Adrenal gland (tissue), 9 donors: ENCODE measurements at regions not wholly inside any gene's neighbourhood (a gene's known extent, or its start where the extent isn't known, plus 50 kb on each side); places are given as distances from the start of the nearest gene placed in this dataset.

Source experiments
- DNase-seq, 7 donors: peaks; one replicate each; pipeline ENCODE4 v3.0.0-alpha.2; 2019 to 2020
- H3K27ac ChIP-seq, 5 donors: fragments of 200-600 bp; sonication (generic) in 4 of 5; 1 replicate in 3 of 5; 2 replicates in 2 of 5; pipeline versions ENCODE4 v1.5.1 to v1.8.0; 2016 to 2020; ENCODE audit warnings: mild to moderate bottlenecking in 1 of 5
- H3K27me3 ChIP-seq: fragments of 200-600 bp; 2 replicates; pipeline ENCODE4 v1.8.0; 2021
- H3K36me3 ChIP-seq, 2 donors: fragments of 200-600 bp; replicated peaks in 1 of 2; 1 replicate in 1 of 2; 2 replicates in 1 of 2; pipeline versions ENCODE4 v1.5.1 to v1.8.0; 2018 to 2022
- H3K4me1 ChIP-seq, 2 donors: fragments of 200-600 bp; replicated peaks in 1 of 2; 1 replicate in 1 of 2; 2 replicates in 1 of 2; pipeline versions ENCODE4 v1.5.1 to v1.8.0; 2018 to 2021
- H3K4me3 ChIP-seq, 4 donors: fragments of 200-600 bp; sonication (generic) in 3 of 4; one replicate each; pipeline ENCODE4 v1.5.1; 2016 to 2018
- H3K9me3 ChIP-seq, 3 donors: fragments of 200-600 bp; sonication (generic) in 1 of 3; replicated peaks in 1 of 3; 1 replicate in 2 of 3; 2 replicates in 1 of 3; pipeline versions ENCODE4 v1.5.1 to v1.8.0; 2016 to 2021
- CTCF ChIP-seq, 6 experiments: fragments of 450-650 bp in 4 of 6; fragments of 200-600 bp in 2 of 6; sonication (generic) in 1 of 6; IDR thresholded peaks; 1 replicate in 5 of 6; 2 replicates in 1 of 6; pipeline versions ENCODE4 v1.5.1 to v1.8.0; 2016 to 2021; ENCODE audit warnings: antibody characterized with exemption in 6 of 6, mild to moderate bottlenecking in 2 of 6, moderate library complexity in 1 of 6
- POLR2A ChIP-seq, 2 donors: fragments of 450-650 bp; IDR thresholded peaks; one replicate each; pipeline ENCODE4 v1.6.1; 2017; ENCODE audit warnings: antibody characterized with exemption in 2 of 2, mild to moderate bottlenecking in 2 of 2, moderate library complexity in 1 of 2
- WGBS, 4 donors: extraction: QIAGEN DNeasy Blood & Tissue Kit in 2 of 4; methylation state at CpG; one replicate each; pipeline versions ENCODE4 v1.1.5 to v1.1.7; 2013 to 2017; 5-methylcytosine and 5-hydroxymethylcytosine counted together
- intact Hi-C, 2 donors: fragments of 100-400 bp; cut with DNase I; formaldehyde crosslinking; loops; one replicate each; pipeline versions ENCODE4 v1.14.1 to v1.15.0; 2022 to 2023
- donor health status: healthy with polysubstance abuse.
- donor health status: Bipolar disorder and iron deficiency.
- donor health status: DM: yes; HTN: yes; CAD: no.
- donor health status: DM: no; HTN: no; CAD: no.
- donor health status: DM: no; HTN: no; CAD: no.

DNA sequence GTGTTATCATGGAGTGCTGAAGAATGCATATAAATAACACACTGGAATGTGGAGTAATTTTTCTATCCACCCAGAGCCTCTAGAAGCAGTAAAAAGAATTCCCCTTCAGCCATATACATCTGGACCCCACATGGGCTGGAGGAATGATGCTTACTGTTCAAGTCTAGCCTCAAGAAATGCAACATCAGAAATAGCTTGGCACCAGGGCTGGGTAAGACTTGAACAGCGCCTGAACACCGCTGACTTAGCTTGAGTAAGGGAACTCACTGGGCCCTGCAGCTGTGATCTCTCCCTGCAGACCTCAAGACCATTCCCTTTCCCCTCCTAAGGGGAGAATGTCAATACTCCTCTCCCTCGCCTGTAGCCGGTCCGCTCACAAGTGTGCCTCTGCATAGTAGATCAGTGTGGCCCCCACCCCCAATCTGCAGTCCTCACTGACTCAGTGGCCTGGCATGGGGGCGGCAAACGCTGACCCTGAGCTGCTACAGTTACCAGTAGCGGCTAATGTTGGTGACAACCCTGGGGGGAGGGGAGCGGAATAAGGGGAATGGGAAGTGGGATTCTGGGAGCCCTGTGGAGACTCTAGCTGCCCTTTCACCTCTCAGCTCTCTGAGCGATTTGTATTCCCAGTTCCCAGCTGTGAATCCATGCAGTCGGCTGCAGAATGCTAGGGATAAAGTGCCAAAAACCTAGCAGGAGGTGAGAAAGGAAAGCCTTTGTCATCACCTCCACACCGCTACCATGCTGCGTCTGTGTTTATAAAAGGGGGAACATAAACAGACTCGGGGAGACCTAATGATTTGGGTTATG is 483.9 kb downstream of the DISC1 start:
- H3K4me3 ChIP-seq = no peak overlapping the region
- DNase-seq = no peak
- no peak overlapping the region for H3K27ac ChIP-seq
- H3K27me3 ChIP-seq = no peaks in the 10 kb centered on the region
- TF ChIP-seq CTCF (IDR thresholded peaks at IDR 0.05) = no peak
- TF ChIP-seq POLR2A (IDR thresholded peaks at IDR 0.05) = no peak
- no peaks in the 10 kb centered on the region for H3K36me3 ChIP-seq
- H3K4me1 ChIP-seq = no peaks in the 10 kb centered on the region
- intact Hi-C loops = no loop called here
- H3K9me3 ChIP-seq = no peaks in the 10 kb centered on the region
- 59 to 67% (median 65%) methylated on average over 14 of the region's 14 CpGs for WGBS, 4 donors

- TF ChIP-seq CTCF (IDR thresholded peaks at IDR 0.05) (no peak), POLR2A (IDR thresholded peaks at IDR 0.05) (no peak)
- Histone ChIP-seq H3K27ac (no peak overlapping the region), H3K4me1 (no peaks in the 10 kb centered on the region), H3K4me3 (no peak overlapping the region), H3K27me3 (no peaks in the 10 kb centered on the region), H3K36me3 (no peaks in the 10 kb centered on the region), H3K9me3 (no peaks in the 10 kb centered on the region)
- intact Hi-C loops = no loop called here
- WGBS, 4 donors = 67 to 86% (median 78%) methylated on average over 1 of the region's 1 CpG
- no peak for DNase-seq
These were observed 482.8 kb downstream of the DISC1 start for GRCh38 chr1:232109391-232109790.

- Histone ChIP-seq H3K27me3 (no peaks in the 10 kb centered on the region), H3K36me3 (no peaks in the 10 kb centered on the region), H3K27ac (no peak overlapping the region), H3K9me3 (no peaks in the 10 kb centered on the region), H3K4me3 (no peak overlapping the region), H3K4me1 (no peaks in the 10 kb centered on the region)
- intact Hi-C loops = no loop called here
- WGBS, 4 donors = 67 to 77% (median 69%) methylated on average over 3 of the region's 3 CpGs
- DNase-seq = no peak
- TF ChIP-seq CTCF (IDR thresholded peaks at IDR 0.05) (no peak), POLR2A (IDR thresholded peaks at IDR 0.05) (no peak)
These were observed 482.0 kb downstream of the DISC1 start for GRCh38 chr1:232108598-232108997.

- H3K9me3 ChIP-seq = no peaks in the 10 kb centered on the region
- WGBS, 4 donors = 79 to 98% (median 88%) methylated on average over 3 to 4 of the region's 4 CpGs
These were observed 479.8 kb downstream of the DISC1 start for GRCh38 chr1:232106415-232106814.

More at GRCh38 chr1:232106415-232106814, 479.8 kb downstream of the DISC1 start:
- H3K27ac ChIP-seq = no peak overlapping the region
- DNase-seq = no peak
- no peaks in the 10 kb centered on the region for H3K4me1 ChIP-seq
- no peaks in the 10 kb centered on the region for H3K27me3 ChIP-seq
- no peak overlapping the region for H3K4me3 ChIP-seq
- TF ChIP-seq POLR2A (IDR thresholded peaks at IDR 0.05) = no peak
- no peak for TF ChIP-seq CTCF (IDR thresholded peaks at IDR 0.05)
- H3K36me3 ChIP-seq = no peaks in the 10 kb centered on the region
- intact Hi-C loops = no loop called here
